SK-N-SH (cell line): ENCODE measurements at regions not wholly inside any gene's neighbourhood (a gene's known extent, or its start where the extent isn't known, plus 50 kb on each side); places are given as distances from the start of the nearest gene placed in this dataset.

Source experiments
- CTCF ChIA-PET: fragments of 300-600, 350-600 bp; formaldehyde crosslinking; extraction: SDS; loops from one replicate; lab custom pipeline; 2021; lab: Yijun Ruan, JAX
- POLR2A ChIA-PET: fragments of 350-600 bp; sonication (Branson Sonifier 250); formaldehyde crosslinking; extraction: SDS; loops from one replicate; lab custom pipeline; 2020; ENCODE audit warnings: antibody characterized with exemption, inconsistent platforms; lab: Yijun Ruan, JAX
- DNase-seq: peaks from one replicate; pipeline ENCODE4 v3.0.0; 2012
- H2AFZ ChIP-seq: fragments of 200-600 bp; sonication (generic); 2 replicates; pipeline ENCODE4 v1.8.1; 2016; ENCODE audit warnings: antibody characterized with exemption, mild to moderate bottlenecking, low read depth
- H3F3A ChIP-seq: fragments of 200-600 bp; sonication (generic); replicated peaks from 2 replicates; pipeline ENCODE3; 2016; ENCODE audit warnings: antibody characterized with exemption, mild to moderate bottlenecking; ENCODE audit not compliant: insufficient read depth
- H3K27ac ChIP-seq, 2 experiments: fragments of 200-500 bp in 1 of 2; fragments of 200-600 bp in 1 of 2; sonication (Bioruptor generic) in 1 of 2; sonication (generic), shearing (Covaris generic) in 1 of 2; 2 replicates each; pipeline versions ENCODE4 v1.5.1 to v1.6.1; 2014 to 2016; ENCODE audit warnings: low read depth in 2 of 2, inconsistent platforms in 1 of 2, low read length in 1 of 2, mild to moderate bottlenecking in 1 of 2, mixed read lengths in 1 of 2
- H3K27me3 ChIP-seq: fragments of 200-600 bp; sonication (generic), shearing (Covaris generic); 2 replicates; pipeline ENCODE4 v1.6.1; 2016; ENCODE audit warnings: mixed run types; ENCODE audit not compliant: insufficient read depth
- H3K36me3 ChIP-seq, 2 experiments: fragments of 200-500 bp in 1 of 2; fragments of 200-600 bp in 1 of 2; sonication (Bioruptor generic) in 1 of 2; sonication (generic) in 1 of 2; replicated peaks in 1 of 2; 2 replicates each; pipeline versions ENCODE3 to v1.5.1; 2014 to 2016; ENCODE audit warnings: low read length in 1 of 2, mild to moderate bottlenecking in 1 of 2; ENCODE audit not compliant: insufficient read depth in 2 of 2, control insufficient read depth in 1 of 2
- H3K4me1 ChIP-seq, 2 experiments: fragments of 200-500 bp in 1 of 2; fragments of 200-600 bp in 1 of 2; sonication (Bioruptor generic) in 1 of 2; sonication (generic), shearing (Covaris generic) in 1 of 2; 2 replicates each; pipeline versions ENCODE4 v1.5.1 to v1.6.1; 2014 to 2016; ENCODE audit warnings: low read depth in 1 of 2, low read length in 1 of 2, mixed run types in 1 of 2; ENCODE audit not compliant: insufficient read depth in 2 of 2, control insufficient read depth in 1 of 2
- H3K4me2 ChIP-seq: fragments of 200-600 bp; sonication (generic), shearing (Covaris generic); 2 replicates; pipeline ENCODE4 v1.6.1; 2017; ENCODE audit warnings: mixed run types
- H3K4me3 ChIP-seq, 2 experiments: fragments of 200-500 bp in 1 of 2; fragments of 200-600 bp in 1 of 2; sonication (Bioruptor generic) in 1 of 2; sonication (generic), shearing (Covaris generic) in 1 of 2; 2 replicates each; pipeline versions ENCODE4 v1.5.1 to v1.8.1; 2014 to 2016; ENCODE audit warnings: low read depth in 2 of 2, inconsistent platforms in 1 of 2, low read length in 1 of 2, mild to moderate bottlenecking in 1 of 2, mixed read lengths in 1 of 2, moderate library complexity in 1 of 2
- H3K79me2 ChIP-seq: fragments of 200-600 bp; sonication (generic); 2 replicates; pipeline ENCODE4 v1.8.1; 2017; ENCODE audit warnings: mild to moderate bottlenecking; ENCODE audit not compliant: insufficient read depth
- H3K9ac ChIP-seq: fragments of 200-600 bp; sonication (generic); 2 replicates; pipeline ENCODE4 v1.6.1; 2017; ENCODE audit warnings: mixed run types
- H3K9me2 ChIP-seq: fragments of 200-600 bp; sonication (generic); 2 replicates; pipeline ENCODE4 v1.6.1; 2017; ENCODE audit warnings: mixed run types
- H3K9me3 ChIP-seq: fragments of 200-600 bp; sonication (generic); 2 replicates; pipeline ENCODE4 v1.6.1; 2017; ENCODE audit warnings: mixed run types, mild to moderate bottlenecking, moderate library complexity
- H4K20me1 ChIP-seq: fragments of 200-600 bp; sonication (generic); 2 replicates; pipeline ENCODE4 v1.6.1; 2017; ENCODE audit warnings: mild to moderate bottlenecking, mixed run types; ENCODE audit not compliant: insufficient read depth
- EZH2phosphoT487 ChIP-seq: fragments of 200-600 bp; sonication (generic); IDR thresholded peaks from 2 replicates; pipeline ENCODE4 v1.6.1; 2017; ENCODE audit warnings: low read depth, mixed run types, mild to moderate bottlenecking, antibody characterized with exemption, moderate library complexity, borderline replicate concordance
- FOSL2 ChIP-seq: IDR thresholded peaks from 2 replicates; pipeline ENCODE4 v1.4.0; 2012; ENCODE audit warnings: low read depth, mild to moderate bottlenecking, moderate library complexity, borderline replicate concordance
- FOXM1 ChIP-seq: IDR thresholded peaks from 2 replicates; pipeline ENCODE4 v1.4.0; 2012; ENCODE audit warnings: low read depth, mild to moderate bottlenecking
- GABPA ChIP-seq: IDR thresholded peaks from 2 replicates; pipeline ENCODE4 v1.4.0; 2012; ENCODE audit warnings: low read depth, mild to moderate bottlenecking
- JUND ChIP-seq: IDR thresholded peaks from 2 replicates; pipeline ENCODE4 v1.4.0; 2012
- MEF2A ChIP-seq: IDR thresholded peaks from 2 replicates; pipeline ENCODE4 v1.4.0; 2012; ENCODE audit warnings: low read depth, borderline replicate concordance
- RAD21 ChIP-seq: IDR thresholded peaks from 2 replicates; pipeline ENCODE4 v1.6.1; 2012; ENCODE audit warnings: mild to moderate bottlenecking, low read length
- RCOR1 ChIP-seq: fragments of 150-350 bp; IDR thresholded peaks from 2 replicates; pipeline ENCODE4 v1.6.1; 2017; ENCODE audit warnings: antibody characterized with exemption, low read length
- SMC3 ChIP-seq: IDR thresholded peaks from 2 replicates; pipeline ENCODE4 v1.6.1; 2012; ENCODE audit warnings: low read depth, low read length, improper control_type of control experiment
- TAF1 ChIP-seq: IDR thresholded peaks from 2 replicates; pipeline ENCODE4 v1.6.1; 2012; ENCODE audit warnings: low read depth, mild to moderate bottlenecking, low read length, moderate library complexity, borderline replicate concordance
- TCF12 ChIP-seq: IDR thresholded peaks from 2 replicates; pipeline ENCODE4 v1.4.0; 2012
- TEAD4 ChIP-seq: IDR thresholded peaks from 2 replicates; pipeline ENCODE4 v1.4.0; 2012; ENCODE audit warnings: mild to moderate bottlenecking, borderline replicate concordance; ENCODE audit not compliant: insufficient read depth
- YY1 ChIP-seq: IDR thresholded peaks from 2 replicates; pipeline ENCODE4 v1.4.0; 2012; ENCODE audit warnings: low read depth, mild to moderate bottlenecking
- WGBS: methylation state at CpG from one replicate; pipeline ENCODE4 v1.1.6; 2017; ENCODE audit warnings: low lambda C conversion rate; 5-methylcytosine and 5-hydroxymethylcytosine counted together
- TF ChIP-seq, protein P1 (sequence below): IDR thresholded peaks from 2 replicates; pipeline ENCODE4 v1.4.0; 2012; ENCODE audit warnings: low read depth, borderline replicate concordance
- TF ChIP-seq, protein P2 (sequence below): fragments of 200-600 bp; sonication (generic); IDR thresholded peaks from 2 replicates; pipeline ENCODE4 v1.6.1; 2017; ENCODE audit warnings: antibody characterized with exemption, mild to moderate bottlenecking, moderate library complexity
- TF ChIP-seq, protein P3 (sequence below): fragments of 150-350 bp; IDR thresholded peaks from 2 replicates; pipeline ENCODE4 v1.6.1; 2016; ENCODE audit warnings: mild to moderate bottlenecking, low read depth, low read length
- TF ChIP-seq, protein P4 (sequence below): fragments of 150-350 bp; IDR thresholded peaks from 2 replicates; pipeline ENCODE4 v1.6.1; 2017; ENCODE audit warnings: antibody characterized with exemption, low read length, low read depth, borderline replicate concordance
- TF ChIP-seq, protein P5 (sequence below): IDR thresholded peaks from 2 replicates; pipeline ENCODE4 v1.4.0; 2012; ENCODE audit warnings: low read depth

DNA sequence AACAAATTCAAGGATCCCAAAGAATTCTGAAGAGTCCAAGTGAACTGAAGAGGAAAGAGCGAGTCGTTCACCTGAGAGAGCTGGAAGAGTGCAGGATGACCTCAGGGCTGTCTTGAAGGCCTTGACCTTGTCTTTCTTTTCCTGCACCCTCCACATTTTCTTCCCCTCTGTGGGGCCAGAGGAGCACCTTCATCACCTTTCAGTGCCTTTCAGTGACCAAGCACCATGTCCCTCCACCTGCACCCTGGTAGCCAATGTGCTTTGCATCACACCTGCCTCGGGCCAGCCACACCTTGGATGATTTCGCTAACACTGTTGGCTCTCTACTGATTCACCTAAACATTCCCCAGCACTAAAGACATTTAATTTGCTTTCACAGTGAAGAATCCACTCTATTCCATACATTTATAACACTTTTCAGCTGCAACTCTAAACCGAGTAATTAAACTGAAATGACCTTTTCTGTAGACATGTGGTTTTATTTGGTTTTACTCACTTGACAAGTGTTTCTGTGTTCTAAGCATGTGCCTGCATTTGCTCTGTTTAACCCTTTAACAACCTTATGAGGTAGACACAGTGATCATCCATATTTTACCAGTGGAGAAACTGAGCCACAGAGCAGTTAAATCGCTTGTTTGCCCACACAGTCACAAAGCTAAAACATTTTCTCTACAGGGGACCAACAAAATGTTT, 121.3 kb upstream of the CST7 start:
- no peak overlapping the region for H3K4me2 ChIP-seq
- no peaks in the 10 kb centered on the region for H4K20me1 ChIP-seq
- no peak for TF ChIP-seq JUND
- TF ChIP-seq TEAD4, result no peak
- TF ChIP-seq, protein P1, sequence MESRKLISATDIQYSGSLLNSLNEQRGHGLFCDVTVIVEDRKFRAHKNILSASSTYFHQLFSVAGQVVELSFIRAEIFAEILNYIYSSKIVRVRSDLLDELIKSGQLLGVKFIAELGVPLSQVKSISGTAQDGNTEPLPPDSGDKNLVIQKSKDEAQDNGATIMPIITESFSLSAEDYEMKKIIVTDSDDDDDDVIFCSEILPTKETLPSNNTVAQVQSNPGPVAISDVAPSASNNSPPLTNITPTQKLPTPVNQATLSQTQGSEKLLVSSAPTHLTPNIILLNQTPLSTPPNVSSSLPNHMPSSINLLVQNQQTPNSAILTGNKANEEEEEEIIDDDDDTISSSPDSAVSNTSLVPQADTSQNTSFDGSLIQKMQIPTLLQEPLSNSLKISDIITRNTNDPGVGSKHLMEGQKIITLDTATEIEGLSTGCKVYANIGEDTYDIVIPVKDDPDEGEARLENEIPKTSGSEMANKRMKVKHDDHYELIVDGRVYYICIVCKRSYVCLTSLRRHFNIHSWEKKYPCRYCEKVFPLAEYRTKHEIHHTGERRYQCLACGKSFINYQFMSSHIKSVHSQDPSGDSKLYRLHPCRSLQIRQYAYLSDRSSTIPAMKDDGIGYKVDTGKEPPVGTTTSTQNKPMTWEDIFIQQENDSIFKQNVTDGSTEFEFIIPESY, result no peak
- TF ChIP-seq TAF1, result no peak
- TF ChIP-seq RCOR1, result no peak
- TF ChIP-seq, protein P2, sequence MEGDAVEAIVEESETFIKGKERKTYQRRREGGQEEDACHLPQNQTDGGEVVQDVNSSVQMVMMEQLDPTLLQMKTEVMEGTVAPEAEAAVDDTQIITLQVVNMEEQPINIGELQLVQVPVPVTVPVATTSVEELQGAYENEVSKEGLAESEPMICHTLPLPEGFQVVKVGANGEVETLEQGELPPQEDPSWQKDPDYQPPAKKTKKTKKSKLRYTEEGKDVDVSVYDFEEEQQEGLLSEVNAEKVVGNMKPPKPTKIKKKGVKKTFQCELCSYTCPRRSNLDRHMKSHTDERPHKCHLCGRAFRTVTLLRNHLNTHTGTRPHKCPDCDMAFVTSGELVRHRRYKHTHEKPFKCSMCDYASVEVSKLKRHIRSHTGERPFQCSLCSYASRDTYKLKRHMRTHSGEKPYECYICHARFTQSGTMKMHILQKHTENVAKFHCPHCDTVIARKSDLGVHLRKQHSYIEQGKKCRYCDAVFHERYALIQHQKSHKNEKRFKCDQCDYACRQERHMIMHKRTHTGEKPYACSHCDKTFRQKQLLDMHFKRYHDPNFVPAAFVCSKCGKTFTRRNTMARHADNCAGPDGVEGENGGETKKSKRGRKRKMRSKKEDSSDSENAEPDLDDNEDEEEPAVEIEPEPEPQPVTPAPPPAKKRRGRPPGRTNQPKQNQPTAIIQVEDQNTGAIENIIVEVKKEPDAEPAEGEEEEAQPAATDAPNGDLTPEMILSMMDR, result no peak
- TF ChIP-seq MEF2A, result no peak
- no peak for TF ChIP-seq TCF12
- TF ChIP-seq GABPA, result no peak
- TF ChIP-seq, protein P3, sequence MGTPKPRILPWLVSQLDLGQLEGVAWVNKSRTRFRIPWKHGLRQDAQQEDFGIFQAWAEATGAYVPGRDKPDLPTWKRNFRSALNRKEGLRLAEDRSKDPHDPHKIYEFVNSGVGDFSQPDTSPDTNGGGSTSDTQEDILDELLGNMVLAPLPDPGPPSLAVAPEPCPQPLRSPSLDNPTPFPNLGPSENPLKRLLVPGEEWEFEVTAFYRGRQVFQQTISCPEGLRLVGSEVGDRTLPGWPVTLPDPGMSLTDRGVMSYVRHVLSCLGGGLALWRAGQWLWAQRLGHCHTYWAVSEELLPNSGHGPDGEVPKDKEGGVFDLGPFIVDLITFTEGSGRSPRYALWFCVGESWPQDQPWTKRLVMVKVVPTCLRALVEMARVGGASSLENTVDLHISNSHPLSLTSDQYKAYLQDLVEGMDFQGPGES, result no peak
- no peaks in the 10 kb centered on the region for H3K9me2 ChIP-seq
- CTCF ChIA-PET, result no interaction called here
- H3K9me3 ChIP-seq, result no peaks in the 10 kb centered on the region
- H3K4me3 ChIP-seq, result no peak overlapping the region
- POLR2A ChIA-PET, result no interaction called here
- no peak overlapping the region for H3K9ac ChIP-seq
- 35% methylated on average over 6 of the region's 6 CpGs for whole genome bisulfite sequencing
- no peaks in the 10 kb centered on the region for H3K36me3 ChIP-seq
- no peaks in the 10 kb centered on the region for H3K4me1 ChIP-seq
- H3F3A ChIP-seq, result no peaks in the 10 kb centered on the region
- no peaks in the 10 kb centered on the region; the same call in 1 of the 2 replicates for H3K27me3 ChIP-seq
- no peak for DNase-seq
- no peak overlapping the region for H2AFZ ChIP-seq
- H3K27ac ChIP-seq, result no peak overlapping the region
- H3K79me2 ChIP-seq, result no peaks in the 10 kb centered on the region

DNA sequence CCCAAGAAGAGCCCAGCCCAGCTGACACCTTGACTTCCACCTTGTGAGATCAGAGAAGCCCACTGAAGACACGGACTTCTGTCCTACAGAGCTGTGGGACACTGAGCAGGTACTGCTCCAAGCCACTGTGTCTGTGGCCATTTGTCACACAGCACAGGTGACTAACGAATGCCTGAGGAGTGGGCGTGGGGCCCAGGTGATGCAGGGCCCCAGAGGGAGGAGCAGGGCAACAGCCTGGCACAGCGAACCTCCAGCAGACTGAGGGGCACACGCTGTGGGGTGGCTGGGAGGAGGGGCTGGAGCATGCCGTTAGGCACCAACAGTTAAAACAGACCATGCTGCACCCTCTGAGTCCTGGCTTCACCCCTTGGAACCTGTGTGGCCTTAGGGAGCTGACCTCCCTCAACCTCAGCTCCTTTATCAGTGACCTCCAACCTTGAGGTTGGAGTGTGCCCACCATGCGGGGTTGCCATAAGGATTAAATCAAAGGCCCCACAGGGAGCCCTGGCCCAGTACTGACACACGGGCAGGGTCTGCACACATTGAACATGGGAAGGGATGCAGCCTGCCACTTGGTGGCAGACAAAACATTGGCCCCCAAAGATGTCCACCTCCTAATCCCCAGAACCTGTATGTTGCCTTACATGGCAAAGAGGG, 119.9 kb upstream of the CST7 start:
- ChIA-PET POLR2A (no interaction called here), CTCF (no interaction called here)
- H3K9ac ChIP-seq, result no peak overlapping the region
- H3K27me3 ChIP-seq, result no peaks in the 10 kb centered on the region; the same call in 1 of the 2 replicates
- no peaks in the 10 kb centered on the region for H3F3A ChIP-seq
- no peaks in the 10 kb centered on the region for H3K36me3 ChIP-seq
- H3K79me2 ChIP-seq, result no peaks in the 10 kb centered on the region
- DNase-seq, result no peak
- no peaks in the 10 kb centered on the region for H3K9me2 ChIP-seq
- H4K20me1 ChIP-seq, result no peaks in the 10 kb centered on the region
- TF ChIP-seq FOSL2 (no peak), FOXM1 (no peak), EZH2phosphoT487 (no peak), YY1 (no peak), RAD21 (no peak), TEAD4 (no peak), TAF1 (no peak), MEF2A (no peak), SMC3 (no peak)
- TF ChIP-seq, protein P4, sequence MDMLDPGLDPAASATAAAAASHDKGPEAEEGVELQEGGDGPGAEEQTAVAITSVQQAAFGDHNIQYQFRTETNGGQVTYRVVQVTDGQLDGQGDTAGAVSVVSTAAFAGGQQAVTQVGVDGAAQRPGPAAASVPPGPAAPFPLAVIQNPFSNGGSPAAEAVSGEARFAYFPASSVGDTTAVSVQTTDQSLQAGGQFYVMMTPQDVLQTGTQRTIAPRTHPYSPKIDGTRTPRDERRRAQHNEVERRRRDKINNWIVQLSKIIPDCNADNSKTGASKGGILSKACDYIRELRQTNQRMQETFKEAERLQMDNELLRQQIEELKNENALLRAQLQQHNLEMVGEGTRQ, result no peak
- TF ChIP-seq, protein P5, sequence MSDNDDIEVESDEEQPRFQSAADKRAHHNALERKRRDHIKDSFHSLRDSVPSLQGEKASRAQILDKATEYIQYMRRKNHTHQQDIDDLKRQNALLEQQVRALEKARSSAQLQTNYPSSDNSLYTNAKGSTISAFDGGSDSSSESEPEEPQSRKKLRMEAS, result no peak
- no peaks in the 10 kb centered on the region for H3K4me1 ChIP-seq
- H3K4me3 ChIP-seq, result no peak overlapping the region
- WGBS, result 27% methylated on average over 6 of the region's 8 CpGs
- H3K27ac ChIP-seq, result no peak overlapping the region
- H3K9me3 ChIP-seq, result no peaks in the 10 kb centered on the region
- no peak overlapping the region for H2AFZ ChIP-seq
- H3K4me2 ChIP-seq, result no peak overlapping the region
